ENCODE measurements at regions not wholly inside any gene's neighbourhood (a gene's known extent, or its start where the extent isn't known, plus 50 kb on each side); places are given as distances from the start of the nearest gene placed in this dataset.

GRCh38 chr20:22821796-22822195 lies 213.3 kb upstream of the SSTR4 start:
- intact Hi-C loops (cut with micrococcal nuclease; ENCODE audit: unreplicated experiment): no loop called here
- CTCF ChIA-PET: no interaction called here
- no peak overlapping the region for H3K27ac ChIP-seq (ENCODE audit: low read depth, low read length, poor library complexity, severe bottlenecking)
- no peak for DNase-seq (ENCODE audit: low spot score)
- H3K36me3 ChIP-seq (ENCODE audit: insufficient read depth, low read length, poor library complexity, severe bottlenecking): no peaks in the 10 kb centered on the region
- TF ChIP-seq CTCF (conservative IDR thresholded peaks at IDR 0.05; ENCODE audit: low read depth, low read length) (no peak), EZH2 (IDR thresholded peaks at IDR 0.05; ENCODE audit: borderline replicate concordance, low read depth, low read length, poor library complexity, severe bottlenecking) (no peak)
- no peak overlapping the region for H3K4me3 ChIP-seq (ENCODE audit: low read depth, low read length, poor library complexity, severe bottlenecking)
- no peaks in the 10 kb centered on the region for H3K9me3 ChIP-seq (ENCODE audit: low read depth, low read length, poor library complexity, severe bottlenecking)
- H3K4me1 ChIP-seq (ENCODE audit: insufficient read depth, low read length, poor library complexity, severe bottlenecking): no peaks in the 10 kb centered on the region
- no TSS peak for BruUV-seq (replicated peaks)
- no peaks in the 10 kb centered on the region for H3K27me3 ChIP-seq (replicated peaks; ENCODE audit: insufficient read depth, low read depth, low read length, poor library complexity)
- POLR2A ChIA-PET (ENCODE audit: low non-redundant PET): no interaction called here

- ChIA-PET CTCF (no interaction called here), POLR2A (ENCODE audit: low non-redundant PET) (no interaction called here)
- H3K4me1 ChIP-seq (ENCODE audit: insufficient read depth, low read length, poor library complexity, severe bottlenecking): no peaks in the 10 kb centered on the region
- intact Hi-C loops (cut with micrococcal nuclease; ENCODE audit: unreplicated experiment): no loop called here
- no peak for DNase-seq (ENCODE audit: low spot score)
- no peak overlapping the region for H3K27ac ChIP-seq (ENCODE audit: low read depth, low read length, poor library complexity, severe bottlenecking)
- H3K27me3 ChIP-seq (replicated peaks; ENCODE audit: insufficient read depth, low read depth, low read length, poor library complexity): no peaks in the 10 kb centered on the region
- no peak overlapping the region for H3K4me3 ChIP-seq (ENCODE audit: low read depth, low read length, poor library complexity, severe bottlenecking)
- no peaks in the 10 kb centered on the region for H3K9me3 ChIP-seq (ENCODE audit: low read depth, low read length, poor library complexity, severe bottlenecking)
- BruUV-seq (replicated peaks): no TSS peak
- H3K36me3 ChIP-seq (ENCODE audit: insufficient read depth, low read length, poor library complexity, severe bottlenecking): no peaks in the 10 kb centered on the region
- no peak for TF ChIP-seq EZH2 (IDR thresholded peaks at IDR 0.05; ENCODE audit: borderline replicate concordance, low read depth, low read length, poor library complexity, severe bottlenecking)
- TF ChIP-seq CTCF (conservative IDR thresholded peaks at IDR 0.05; ENCODE audit: low read depth, low read length): no peak
Observed at GRCh38 chr20:22823119-22823518, 212.0 kb upstream of the SSTR4 start.

GRCh38 chr20:22824077-22824476 lies 211.0 kb upstream of the SSTR4 start:
- Histone ChIP-seq H3K27me3 (replicated peaks; ENCODE audit: insufficient read depth, low read depth, low read length, poor library complexity) (no peaks in the 10 kb centered on the region), H3K4me1 (ENCODE audit: insufficient read depth, low read length, poor library complexity, severe bottlenecking) (no peaks in the 10 kb centered on the region), H3K4me3 (ENCODE audit: low read depth, low read length, poor library complexity, severe bottlenecking) (no peak overlapping the region), H3K9me3 (ENCODE audit: low read depth, low read length, poor library complexity, severe bottlenecking) (no peaks in the 10 kb centered on the region), H3K36me3 (ENCODE audit: insufficient read depth, low read length, poor library complexity, severe bottlenecking) (no peaks in the 10 kb centered on the region), H3K27ac (ENCODE audit: low read depth, low read length, poor library complexity, severe bottlenecking) (no peak overlapping the region)
- no TSS peak for BruUV-seq (replicated peaks)
- no peak for TF ChIP-seq CTCF (conservative IDR thresholded peaks at IDR 0.05; ENCODE audit: low read depth, low read length)
- no peak for TF ChIP-seq EZH2 (IDR thresholded peaks at IDR 0.05; ENCODE audit: borderline replicate concordance, low read depth, low read length, poor library complexity, severe bottlenecking)
- no peak for DNase-seq (ENCODE audit: low spot score)
- intact Hi-C loops (cut with micrococcal nuclease; ENCODE audit: unreplicated experiment): no loop called here
- ChIA-PET POLR2A (ENCODE audit: low non-redundant PET) (no interaction called here), CTCF (no interaction called here)
